Astrocyte of the cerebellum (primary cell): ENCODE measurements at regions not wholly inside any gene's neighbourhood (a gene's known extent, or its start where the extent isn't known, plus 50 kb on each side); places are given as distances from the start of the nearest gene placed in this dataset.
A peak's percentile ranks its signal among the peaks of the same experiment; 100 is the strongest.
"Not testable (repeated sequence)": the region's sequence is repeated elsewhere in the genome, so short reads cannot be mapped to it uniquely, and the experiment has no call there.

Source experiments
- DNase-seq: peaks from one replicate; pipeline ENCODE4 v3.0.0-alpha.2; 2011; ENCODE audit warnings: low read depth
- H3K4me3 ChIP-seq: 2 replicates; pipeline ENCODE4 v1.5.1; 2011; ENCODE audit warnings: mild to moderate bottlenecking, low read depth, low read length, moderate library complexity
- in situ Hi-C: cut with HindIII; loops from 2 replicates; pipeline ENCODE4 v1.10.0; 2017; ENCODE audit warnings: low sequenced_read_pairs
- TF ChIP-seq, protein P1 (sequence below): IDR thresholded peaks from 2 replicates; pipeline ENCODE4 v1.5.1; 2012; ENCODE audit warnings: low read length, low read depth, moderate library complexity, mild to moderate bottlenecking; ENCODE audit errors: missing control alignments

- DNase-seq, result no peak
- H3K4me3 ChIP-seq, result no peak overlapping the region
- in situ Hi-C loops, result no loop called here
- TF ChIP-seq, protein P1, sequence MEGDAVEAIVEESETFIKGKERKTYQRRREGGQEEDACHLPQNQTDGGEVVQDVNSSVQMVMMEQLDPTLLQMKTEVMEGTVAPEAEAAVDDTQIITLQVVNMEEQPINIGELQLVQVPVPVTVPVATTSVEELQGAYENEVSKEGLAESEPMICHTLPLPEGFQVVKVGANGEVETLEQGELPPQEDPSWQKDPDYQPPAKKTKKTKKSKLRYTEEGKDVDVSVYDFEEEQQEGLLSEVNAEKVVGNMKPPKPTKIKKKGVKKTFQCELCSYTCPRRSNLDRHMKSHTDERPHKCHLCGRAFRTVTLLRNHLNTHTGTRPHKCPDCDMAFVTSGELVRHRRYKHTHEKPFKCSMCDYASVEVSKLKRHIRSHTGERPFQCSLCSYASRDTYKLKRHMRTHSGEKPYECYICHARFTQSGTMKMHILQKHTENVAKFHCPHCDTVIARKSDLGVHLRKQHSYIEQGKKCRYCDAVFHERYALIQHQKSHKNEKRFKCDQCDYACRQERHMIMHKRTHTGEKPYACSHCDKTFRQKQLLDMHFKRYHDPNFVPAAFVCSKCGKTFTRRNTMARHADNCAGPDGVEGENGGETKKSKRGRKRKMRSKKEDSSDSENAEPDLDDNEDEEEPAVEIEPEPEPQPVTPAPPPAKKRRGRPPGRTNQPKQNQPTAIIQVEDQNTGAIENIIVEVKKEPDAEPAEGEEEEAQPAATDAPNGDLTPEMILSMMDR, result no peak
Observed at GRCh38 chr3:80750637-80751036, 982.8 kb upstream of the ROBO1 start.

DNA sequence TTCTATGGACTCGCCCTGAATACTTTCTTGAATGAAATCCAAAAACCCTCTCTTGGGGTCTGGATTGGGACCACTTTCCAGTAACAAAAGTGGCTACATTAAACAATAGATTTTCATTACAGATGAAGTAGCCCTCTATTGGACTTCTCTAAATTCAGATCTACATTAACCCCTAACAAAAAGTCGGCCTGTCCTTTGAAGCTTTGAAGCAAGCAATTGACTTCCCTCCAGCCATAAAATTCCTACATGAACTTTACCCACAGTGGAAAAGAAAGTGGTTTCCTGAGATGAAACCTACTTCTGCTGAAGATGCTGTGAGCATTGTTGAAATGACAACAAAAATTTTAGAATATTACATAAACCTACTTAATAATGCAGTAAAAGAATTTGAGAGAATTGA is 967.1 kb upstream of the ROBO1 start:
- TF ChIP-seq, protein P1, result no peak
- in situ Hi-C loops, result no loop called here
- DNase-seq, result no peak
- no peak overlapping the region for H3K4me3 ChIP-seq

- in situ Hi-C loops, result no loop called here
- DNase-seq, result no peak
- no peak overlapping the region for H3K4me3 ChIP-seq
- TF ChIP-seq, protein P1, result no peak
Observed at GRCh38 chr3:80734483-80734882, 966.7 kb upstream of the ROBO1 start.

DNA sequence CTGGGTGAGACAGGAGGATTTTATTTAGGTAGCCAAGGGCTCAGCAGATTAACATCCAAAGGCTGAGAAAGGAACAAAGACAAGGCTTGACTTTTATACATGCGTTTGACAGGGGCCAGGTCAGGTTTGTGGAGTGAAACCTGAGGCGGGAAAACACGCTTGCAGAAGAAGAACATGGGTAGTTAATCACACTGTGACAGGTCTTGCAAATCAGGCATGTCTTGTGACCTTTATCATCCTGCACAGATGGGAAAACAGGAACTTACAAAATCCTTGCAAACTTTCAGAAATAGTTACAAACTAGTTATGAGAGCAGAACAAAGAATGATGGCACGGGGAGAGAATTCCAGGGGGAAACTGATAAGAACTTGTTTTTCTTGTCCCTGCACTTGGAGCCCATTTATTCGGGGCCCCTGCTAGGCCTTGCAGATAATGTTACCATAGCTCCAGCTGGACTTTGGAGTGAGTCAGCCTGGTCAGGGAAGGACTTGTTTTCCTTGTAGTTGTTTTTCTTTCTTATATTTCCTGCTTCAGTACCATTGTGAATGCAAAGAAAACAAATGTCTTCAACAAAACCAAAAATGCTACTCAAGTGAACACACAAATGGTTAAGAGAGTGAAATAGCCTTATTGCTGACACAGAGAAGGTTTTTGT is 965.9 kb upstream of the ROBO1 start:
- TF ChIP-seq, protein P1, result no peak
- no peak overlapping the region for H3K4me3 ChIP-seq
- DNase-seq, result peak; percentile 81
- in situ Hi-C loops, result no loop called here

DNA sequence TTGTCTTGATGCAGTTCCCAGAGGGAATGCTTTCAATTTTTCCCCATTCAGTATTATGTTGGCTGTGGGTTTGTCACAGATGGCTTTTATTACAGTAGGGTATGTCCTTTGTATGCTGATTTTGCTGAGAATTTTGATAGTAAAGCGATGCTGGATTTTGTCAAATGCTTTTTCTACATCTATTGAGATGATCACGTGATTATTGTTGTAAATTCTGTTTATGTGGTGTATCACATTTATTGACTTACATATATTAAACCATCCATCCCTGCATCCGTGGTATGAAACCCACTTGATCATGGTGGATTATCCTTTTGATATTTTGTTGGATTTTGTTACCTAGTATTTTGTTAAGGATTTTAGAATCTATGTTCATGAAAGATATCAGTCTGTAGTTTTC is 959.8 kb upstream of the ROBO1 start:
- DNase-seq, H3K4me3 ChIP-seq, in situ Hi-C loops: not testable (repeated sequence)

GRCh38 chr3:80709597-80710322 is 942.0 kb upstream of the ROBO1 start:
- H3K4me3 ChIP-seq, DNase-seq, in situ Hi-C loops: not testable (repeated sequence)

- no peak for DNase-seq
- TF ChIP-seq, protein P1, result no peak
- no peak overlapping the region for H3K4me3 ChIP-seq
- in situ Hi-C loops, result no loop called here
Observed at GRCh38 chr3:80705290-80705689, 937.5 kb upstream of the ROBO1 start.

GRCh38 chr3:80701349-80701748 is 933.6 kb upstream of the ROBO1 start:
- TF ChIP-seq, protein P1, result no peak
- in situ Hi-C loops, result no loop called here
- no peak overlapping the region for H3K4me3 ChIP-seq
- no peak for DNase-seq
